GM12864 (cell line): ENCODE measurements at regions not wholly inside any gene's neighbourhood (a gene's known extent, or its start where the extent isn't known, plus 50 kb on each side); places are given as distances from the start of the nearest gene placed in this dataset.

Experiments
- DNase-seq: peaks from one replicate; pipeline ENCODE4 v3.0.0-alpha.2; 2011; ENCODE audit warnings: low read depth
- H3K4me3 ChIP-seq: 2 replicates; pipeline ENCODE4 v1.5.1; 2011; ENCODE audit warnings: mild to moderate bottlenecking, low read depth, low read length, control low read depth
- TF ChIP-seq, protein P1 (sequence below): IDR thresholded peaks from 2 replicates; pipeline ENCODE4 v1.5.1; 2011; ENCODE audit warnings: low read depth, mild to moderate bottlenecking, moderate library complexity, low read length, control low read depth, inconsistent platforms; ENCODE audit errors: missing control alignments

DNA sequence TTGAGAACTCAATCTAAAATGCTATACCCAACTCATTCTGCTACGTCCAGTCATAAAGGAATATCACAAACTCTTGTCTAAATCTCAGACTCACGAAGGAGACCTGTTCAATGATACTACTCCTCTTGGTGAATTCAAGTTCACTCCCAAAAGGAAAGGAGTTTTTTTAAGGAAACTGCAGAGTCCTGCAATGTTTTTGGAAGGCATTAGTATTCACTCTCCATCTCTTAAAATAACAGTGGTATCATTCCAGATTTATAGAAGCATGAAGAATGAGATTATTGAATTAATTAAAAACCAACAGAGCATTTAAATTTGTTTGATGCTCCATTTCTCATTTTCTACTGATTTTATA is 73.4 kb downstream of the FOXD1 start:
- DNase-seq = no peak
- TF ChIP-seq, protein P1, sequence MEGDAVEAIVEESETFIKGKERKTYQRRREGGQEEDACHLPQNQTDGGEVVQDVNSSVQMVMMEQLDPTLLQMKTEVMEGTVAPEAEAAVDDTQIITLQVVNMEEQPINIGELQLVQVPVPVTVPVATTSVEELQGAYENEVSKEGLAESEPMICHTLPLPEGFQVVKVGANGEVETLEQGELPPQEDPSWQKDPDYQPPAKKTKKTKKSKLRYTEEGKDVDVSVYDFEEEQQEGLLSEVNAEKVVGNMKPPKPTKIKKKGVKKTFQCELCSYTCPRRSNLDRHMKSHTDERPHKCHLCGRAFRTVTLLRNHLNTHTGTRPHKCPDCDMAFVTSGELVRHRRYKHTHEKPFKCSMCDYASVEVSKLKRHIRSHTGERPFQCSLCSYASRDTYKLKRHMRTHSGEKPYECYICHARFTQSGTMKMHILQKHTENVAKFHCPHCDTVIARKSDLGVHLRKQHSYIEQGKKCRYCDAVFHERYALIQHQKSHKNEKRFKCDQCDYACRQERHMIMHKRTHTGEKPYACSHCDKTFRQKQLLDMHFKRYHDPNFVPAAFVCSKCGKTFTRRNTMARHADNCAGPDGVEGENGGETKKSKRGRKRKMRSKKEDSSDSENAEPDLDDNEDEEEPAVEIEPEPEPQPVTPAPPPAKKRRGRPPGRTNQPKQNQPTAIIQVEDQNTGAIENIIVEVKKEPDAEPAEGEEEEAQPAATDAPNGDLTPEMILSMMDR = no peak
- H3K4me3 ChIP-seq = no peak overlapping the region

DNA sequence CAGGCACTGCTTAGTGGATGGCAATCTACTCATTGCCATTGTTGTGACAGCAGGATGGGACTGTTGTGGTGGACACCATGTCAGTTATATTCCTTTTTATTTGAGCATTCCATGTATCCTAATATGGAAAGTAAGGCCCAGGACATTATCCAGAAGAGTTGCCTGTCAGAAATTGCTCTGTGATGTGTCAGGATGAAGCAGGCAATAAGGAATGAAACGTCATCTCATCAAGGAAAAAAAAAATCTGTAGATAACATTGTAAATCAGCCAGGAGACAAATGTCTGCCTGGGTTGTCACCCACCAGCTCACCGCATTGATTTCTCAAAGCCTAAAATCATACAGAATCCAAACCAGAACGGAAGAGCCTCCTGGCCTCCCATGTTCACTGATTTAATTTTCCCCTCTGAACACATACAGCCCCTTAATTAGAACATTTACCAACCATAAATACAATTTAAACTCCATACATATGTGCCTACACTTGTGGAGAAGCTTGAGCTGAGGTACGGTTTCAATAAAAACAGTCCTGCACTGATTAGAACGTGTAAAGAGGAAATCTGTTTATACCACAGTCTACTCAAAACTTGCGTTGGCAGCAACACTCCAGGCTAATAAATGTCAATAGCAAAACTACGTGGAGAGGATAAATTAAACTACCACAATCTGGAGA is 73.9 kb downstream of the FOXD1 start:
- no peak for DNase-seq
- H3K4me3 ChIP-seq = no peak overlapping the region
- TF ChIP-seq, protein P1 = no peak

DNA sequence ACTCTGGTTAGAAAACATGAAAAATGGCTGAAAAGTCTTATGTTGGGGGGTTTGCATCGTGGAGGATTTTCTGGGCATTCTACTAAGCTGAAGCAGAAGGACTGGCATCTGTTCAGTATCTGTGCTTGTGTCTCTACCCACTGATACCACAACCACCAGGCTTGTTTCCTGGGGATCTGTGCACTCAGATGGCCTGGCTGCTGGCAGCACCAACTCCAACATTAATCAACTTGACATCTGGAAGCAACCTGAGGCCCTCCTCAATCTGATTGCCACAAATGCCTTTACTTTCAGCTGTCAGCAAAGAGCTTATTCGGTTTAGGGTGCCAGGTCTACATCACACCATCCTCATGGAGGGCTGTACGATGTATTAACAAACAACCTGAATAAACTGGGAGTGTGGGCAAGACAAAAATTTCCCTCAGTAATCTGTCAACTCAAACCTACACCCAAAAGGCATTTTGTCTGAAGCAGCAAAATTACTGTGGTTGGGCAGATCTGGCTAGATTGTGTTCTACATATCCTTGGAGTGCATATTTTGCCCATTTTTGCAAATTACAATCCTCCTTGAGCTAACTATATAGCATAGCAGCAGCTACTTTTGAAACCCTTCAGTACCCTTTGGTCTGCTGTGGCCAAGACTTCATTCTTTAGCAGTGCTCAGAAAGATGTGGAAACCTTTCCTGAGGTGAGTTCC is 74.6 kb downstream of the FOXD1 start:
- H3K4me3 ChIP-seq = no peak overlapping the region
- no peak for DNase-seq
- TF ChIP-seq, protein P1 = no peak

DNA sequence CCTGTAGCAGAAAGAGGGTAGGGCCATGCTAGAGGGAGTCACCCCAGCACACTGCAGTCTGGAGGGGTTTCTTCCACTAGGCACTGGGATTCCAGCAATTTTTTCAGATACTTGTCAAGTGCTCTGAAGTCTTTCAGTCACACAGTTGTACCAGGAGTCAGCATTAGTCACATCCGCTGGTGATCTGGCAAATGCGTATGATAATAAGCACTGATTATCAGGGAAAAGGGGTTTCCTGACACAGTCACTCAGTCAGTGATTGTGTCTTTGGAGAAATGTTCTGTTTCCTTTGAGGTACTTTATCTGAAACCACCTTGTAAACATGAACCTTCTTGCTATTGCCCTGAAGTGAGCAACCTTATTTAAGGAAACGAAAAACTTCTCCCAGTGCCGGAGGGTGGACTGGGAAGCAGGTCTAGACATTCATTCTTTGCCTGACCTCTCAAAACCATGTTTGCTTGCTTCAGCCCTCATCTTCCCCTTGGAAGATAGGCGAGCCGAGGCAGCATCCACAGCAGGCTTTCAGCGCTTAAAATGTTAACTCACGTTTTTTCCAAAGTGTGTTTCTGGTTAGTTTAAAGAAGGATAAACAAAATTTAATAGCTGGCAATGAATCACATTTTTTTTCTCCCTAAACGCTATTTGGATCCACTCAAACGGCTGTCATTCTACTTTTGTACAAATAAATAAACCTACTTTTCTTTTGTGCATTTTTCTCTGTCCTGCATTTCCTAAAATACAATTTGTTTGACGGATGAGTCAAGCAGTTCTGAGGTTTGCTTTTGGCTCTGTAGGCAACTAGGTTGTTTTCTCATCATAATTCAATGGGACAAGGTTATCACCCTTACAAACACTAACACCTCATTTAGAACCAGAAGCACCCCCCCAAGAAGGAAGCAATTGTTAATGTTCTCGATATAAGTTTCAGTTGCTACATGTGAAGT is 77.7 kb downstream of the FOXD1 start:
- TF ChIP-seq, protein P1 = no peak
- no peak for DNase-seq
- no peak overlapping the region for H3K4me3 ChIP-seq

DNA sequence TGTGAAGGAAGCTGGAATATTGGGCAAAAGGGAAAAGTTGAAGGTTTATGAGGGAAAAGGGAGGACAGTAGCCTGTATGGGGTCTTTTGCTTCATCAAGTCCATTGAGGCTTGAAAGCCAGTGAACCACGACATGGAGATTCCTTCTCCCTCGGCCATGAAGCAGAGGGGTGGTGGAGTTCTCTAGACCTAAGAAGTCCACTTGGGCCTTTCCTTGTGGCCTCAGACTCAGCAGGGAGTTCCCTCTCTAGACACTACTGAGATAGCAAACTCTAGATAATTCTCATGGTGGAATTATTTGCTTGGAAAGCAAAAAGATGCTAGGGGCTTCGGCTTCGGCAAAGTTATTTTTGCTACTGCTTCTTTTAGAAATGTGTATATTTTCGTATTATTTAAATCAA is 78.5 kb downstream of the FOXD1 start:
- no peak for DNase-seq
- H3K4me3 ChIP-seq = no peak overlapping the region
- TF ChIP-seq, protein P1 = no peak

DNA sequence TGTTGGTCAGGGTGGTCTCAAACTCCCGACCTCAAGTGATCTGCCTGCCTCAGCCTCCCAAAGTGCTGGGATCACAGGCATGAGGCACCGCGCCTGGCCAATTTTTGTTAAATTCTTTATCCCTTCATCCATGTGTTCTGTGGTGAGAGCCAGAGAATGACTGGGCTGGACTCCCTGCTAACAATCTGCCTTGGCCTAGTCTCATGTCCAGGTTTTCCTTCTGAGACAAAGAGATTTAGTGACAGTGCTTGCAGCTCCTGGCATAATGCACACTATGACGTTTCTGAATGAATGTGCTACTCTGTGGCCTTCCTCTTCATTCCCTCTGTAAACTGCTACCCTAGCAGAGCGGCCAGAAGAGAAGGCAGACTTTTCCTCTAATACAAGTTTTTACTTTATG is 79.3 kb downstream of the FOXD1 start:
- no peak for DNase-seq
- TF ChIP-seq, protein P1 = no peak

More for the DNA sequence above, 79.3 kb downstream of the FOXD1 start:
- H3K4me3 ChIP-seq = no peak overlapping the region
